Jurkat, Clone E6-1 (cell line): ENCODE measurements at regions not wholly inside any gene's neighbourhood (a gene's known extent, or its start where the extent isn't known, plus 50 kb on each side); places are given as distances from the start of the nearest gene placed in this dataset.
"Not testable (repeated sequence)": the region's sequence is repeated elsewhere in the genome, so short reads cannot be mapped to it uniquely, and the experiment has no call there.

Experiments
- DNase-seq: peaks from one replicate; pipeline ENCODE4 v3.0.0-alpha.2; 2011; ENCODE audit warnings: low read depth, low spot score
- H3K4me3 ChIP-seq: 2 replicates; pipeline ENCODE4 v1.5.1; 2011; ENCODE audit warnings: mild to moderate bottlenecking, low read length, control low read depth, moderate library complexity

DNA sequence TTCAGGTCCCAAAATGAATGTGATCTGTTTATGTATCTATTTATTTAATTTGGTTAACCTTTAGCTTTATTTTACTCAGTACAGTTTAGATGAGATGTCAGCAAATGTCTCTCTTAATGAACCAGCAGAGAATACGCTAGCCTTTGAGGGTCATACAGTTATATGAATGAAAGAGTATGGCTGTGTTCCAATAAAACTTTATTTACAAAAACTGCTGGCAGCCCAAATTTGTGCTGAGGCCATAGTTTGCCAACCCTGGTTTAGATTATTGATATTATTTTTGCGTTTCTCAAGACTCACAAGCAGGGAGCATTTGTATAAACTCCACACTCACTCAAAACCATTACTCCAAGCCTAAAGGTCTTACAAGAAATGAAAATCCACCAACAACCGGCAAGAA lies 323.4 kb upstream of the NRP1 start:
- no peak overlapping the region for H3K4me3 ChIP-seq
- DNase-seq = no peak

DNA sequence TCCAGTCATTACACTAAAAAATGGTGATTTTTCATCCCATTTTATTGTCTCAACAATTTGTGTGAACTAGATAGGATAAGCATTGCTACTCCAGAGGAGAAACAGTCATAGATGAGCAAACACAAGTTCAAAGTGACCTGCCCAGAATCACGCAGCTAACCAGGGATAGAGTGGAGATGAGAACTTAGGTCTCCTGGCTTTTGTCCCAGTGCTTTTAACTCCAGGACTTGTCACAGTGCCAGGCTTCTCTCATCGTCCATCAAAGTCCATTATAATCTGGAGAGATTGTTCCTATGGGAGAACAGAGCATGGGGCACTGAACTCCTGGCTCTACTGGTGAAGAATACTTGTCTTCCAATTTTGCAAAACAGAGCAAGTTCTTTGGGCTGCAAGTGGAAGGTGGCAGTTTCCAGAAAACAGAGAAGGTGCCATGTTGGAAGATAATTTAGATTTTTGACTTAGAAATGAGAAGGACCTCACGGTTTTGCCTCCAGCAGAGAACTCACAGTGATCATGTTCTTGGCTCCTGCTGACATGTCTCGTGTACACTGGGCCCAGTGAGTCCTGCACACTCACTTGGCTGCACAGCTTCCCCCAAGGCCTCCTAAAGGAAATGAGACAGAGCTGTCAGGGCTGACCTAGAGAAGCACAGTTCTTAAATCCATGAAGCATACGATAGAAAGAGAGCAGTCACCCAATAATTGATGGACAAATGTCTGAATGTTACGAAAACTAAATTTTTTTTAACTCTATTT lies 322.9 kb upstream of the NRP1 start:
- no peak for DNase-seq

DNA sequence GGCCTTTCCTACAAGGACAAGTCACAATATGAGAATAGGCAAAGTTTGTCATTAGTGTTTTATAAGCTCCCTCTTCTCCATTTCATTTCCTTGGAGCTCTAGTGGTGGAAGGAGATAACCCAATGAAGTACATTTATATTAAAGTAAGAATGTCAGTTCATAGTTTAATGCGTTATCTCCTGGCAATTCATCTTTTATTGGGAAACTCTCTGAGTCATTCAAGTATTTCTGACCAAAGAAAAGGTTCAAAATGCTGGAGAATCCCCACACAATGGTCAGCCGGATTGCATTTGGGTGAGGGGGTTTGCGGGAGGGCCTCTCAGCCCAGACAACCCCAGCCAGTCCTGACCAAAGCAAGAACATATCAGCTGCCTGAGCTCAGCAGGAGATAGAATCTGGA lies 321.5 kb upstream of the NRP1 start:
- no peak for DNase-seq
- no peak overlapping the region for H3K4me3 ChIP-seq

More for the DNA sequence above, 322.9 kb upstream of the NRP1 start:
- H3K4me3 ChIP-seq = no peak overlapping the region

DNA sequence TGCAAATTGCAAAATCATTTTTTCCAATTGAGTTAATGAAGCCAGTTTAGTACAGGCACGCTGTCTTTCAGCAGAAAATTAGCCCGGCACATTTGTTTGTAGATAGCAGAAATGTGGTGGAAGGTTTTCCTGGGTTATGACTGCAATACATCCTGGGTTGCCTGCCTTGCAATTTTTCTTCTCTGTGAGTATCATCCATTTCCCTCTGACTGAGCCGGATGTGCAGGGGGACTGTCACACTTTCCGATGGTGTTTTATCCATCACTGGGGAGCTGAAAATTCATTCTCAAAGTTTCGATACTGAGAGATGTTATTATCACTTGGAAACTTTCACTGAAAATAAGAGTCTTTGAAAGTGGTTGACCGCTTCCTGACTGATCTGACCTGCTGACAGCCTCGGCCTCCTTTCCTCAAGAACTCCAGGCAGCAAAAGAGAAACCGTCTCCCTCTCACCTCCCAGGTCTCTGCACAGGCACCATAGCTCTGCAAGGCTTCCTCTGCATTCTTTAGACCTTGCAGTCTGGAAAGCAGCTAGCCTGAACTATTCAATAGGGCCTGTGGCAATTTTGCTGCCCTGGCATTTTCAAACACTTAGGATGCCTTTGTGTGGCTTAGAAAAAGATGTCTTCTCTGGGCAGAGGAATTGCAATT lies 320.8 kb upstream of the NRP1 start:
- no peak overlapping the region for H3K4me3 ChIP-seq
- DNase-seq = no peak

DNA sequence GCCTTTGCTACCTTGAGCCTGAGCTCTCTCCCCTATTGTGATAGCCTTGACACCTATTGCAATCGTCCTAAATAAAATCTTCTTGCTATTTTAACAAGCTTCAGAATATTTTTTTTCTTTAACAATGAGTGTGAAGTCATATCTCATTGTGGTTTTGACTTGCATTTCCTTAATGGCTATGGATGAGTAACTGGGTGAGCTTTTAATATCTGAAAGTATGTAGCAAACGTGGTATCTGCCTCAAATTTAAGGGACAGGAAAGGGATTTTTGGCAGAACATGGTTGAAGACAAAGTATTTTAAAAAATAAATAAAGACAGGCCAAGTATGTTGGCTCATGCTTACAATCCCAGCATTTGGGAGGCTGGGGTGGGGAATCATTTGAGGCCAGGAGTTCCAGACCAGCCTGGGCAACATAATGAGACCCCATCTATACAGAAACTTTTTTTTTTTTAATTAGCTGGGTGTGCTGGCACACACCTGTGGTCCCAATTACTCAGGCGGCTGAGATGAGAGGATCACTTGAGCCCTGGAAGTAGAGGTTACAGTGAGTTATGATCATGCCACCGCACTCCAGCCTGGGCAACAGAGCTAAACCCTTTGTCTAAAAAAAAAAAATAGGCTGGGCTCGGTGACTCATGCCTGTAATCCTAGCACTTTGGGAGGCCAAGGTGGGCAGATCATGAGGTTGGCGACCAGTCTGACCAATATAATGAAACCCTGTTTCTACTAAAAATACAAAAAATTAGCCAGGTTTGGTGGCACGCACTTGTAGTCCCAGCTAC lies 319.3 kb upstream of the NRP1 start:
- DNase-seq = no peak
- no peak overlapping the region for H3K4me3 ChIP-seq

DNA sequence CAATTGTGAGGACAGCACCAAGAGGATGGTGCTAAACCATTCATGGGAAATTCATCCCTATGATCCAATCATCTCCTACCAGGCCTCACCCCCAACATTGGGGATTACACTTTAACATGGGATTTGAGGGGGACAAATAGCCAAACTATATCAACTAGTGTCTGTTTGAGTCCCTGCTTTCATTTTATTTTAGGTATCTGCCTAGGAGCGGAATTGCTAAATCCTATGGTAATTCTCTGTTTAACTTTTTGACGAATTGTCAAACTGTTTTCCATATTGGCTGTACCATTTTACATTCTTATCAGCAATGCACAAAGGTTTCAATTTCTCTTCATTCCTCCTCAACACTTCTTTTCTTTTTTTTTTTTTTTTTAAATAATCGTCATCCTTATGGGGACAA lies 318.4 kb upstream of the NRP1 start:
- DNase-seq = no peak
- H3K4me3 ChIP-seq = no peak overlapping the region

DNA sequence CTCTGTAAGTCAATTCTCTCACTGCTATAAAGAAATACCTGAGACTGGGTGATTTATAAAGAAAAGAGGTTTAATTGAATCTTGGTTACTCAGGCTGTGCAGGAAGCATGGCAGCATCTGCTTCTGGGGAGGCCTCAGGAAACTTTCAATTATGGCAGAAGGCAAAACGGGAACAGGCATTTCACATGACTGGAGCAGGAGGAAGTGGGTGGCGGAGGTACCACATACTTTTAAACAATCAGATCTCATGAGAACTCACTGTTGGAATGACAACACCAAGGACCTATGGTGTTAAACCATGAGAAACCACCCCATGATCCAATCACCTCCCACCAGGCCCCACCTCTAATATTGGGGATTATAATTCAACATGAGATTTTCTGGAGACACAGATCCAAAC lies 315.7 kb upstream of the NRP1 start:
- not testable (repeated sequence) for H3K4me3 ChIP-seq, DNase-seq

DNA sequence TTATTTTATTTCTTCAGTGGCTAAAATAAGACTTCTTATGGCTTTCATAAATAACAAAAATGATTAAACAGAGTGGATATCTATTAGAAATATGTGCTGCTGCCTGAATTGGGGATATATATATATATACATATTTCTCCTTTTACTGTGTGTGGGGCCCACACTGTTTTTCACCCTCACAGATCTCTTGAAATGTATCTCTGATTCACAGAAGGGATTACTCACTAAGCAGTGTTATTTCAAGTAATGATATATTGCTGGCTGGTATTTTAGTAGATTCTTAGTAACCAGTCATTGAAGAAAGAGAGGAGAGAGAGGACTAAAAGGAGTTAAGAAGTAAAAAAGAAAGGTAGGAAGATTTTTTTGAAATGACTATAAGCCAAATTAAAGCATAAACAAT lies 308.6 kb upstream of the NRP1 start:
- no peak overlapping the region for H3K4me3 ChIP-seq
- DNase-seq = no peak

DNA sequence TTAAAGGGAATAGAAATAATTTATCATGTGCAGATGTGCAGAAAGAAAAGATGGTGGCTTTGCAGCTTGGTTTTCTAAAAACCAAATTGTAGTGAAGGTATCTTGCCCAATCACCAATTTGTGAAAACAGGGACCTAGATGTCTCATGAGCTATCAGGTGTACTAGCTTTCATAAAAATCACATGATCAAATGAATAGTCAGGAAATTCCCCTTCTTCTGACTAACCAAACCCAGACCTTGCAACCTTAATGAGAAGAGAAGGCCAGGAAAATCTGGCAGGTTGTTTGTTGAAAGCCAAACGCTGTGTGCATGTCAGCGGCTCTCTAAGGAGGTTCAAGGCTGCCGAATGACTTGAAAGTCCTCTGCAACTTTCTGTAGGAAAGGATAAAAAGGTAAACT lies 304.4 kb upstream of the NRP1 start:
- DNase-seq = no peak
- no peak overlapping the region for H3K4me3 ChIP-seq

DNA sequence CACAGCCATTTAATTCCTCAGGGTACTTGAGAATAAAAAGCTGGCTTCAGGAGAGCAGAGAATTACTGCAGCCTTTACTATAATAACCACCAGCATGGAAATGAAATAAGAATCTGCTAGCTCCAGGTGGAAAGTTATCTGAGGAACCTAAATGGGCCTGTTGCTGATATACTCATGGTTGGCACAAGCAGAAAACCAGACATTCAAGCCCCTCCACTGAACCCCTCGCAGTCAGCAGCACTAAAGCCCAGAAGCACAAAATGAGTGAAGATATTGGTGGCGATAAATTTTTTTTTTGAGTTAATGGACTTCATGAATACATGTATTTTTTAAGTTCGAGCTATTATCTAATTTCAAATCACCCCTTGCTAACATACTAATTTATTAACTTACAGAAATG lies 303.9 kb upstream of the NRP1 start:
- DNase-seq = no peak

DNA sequence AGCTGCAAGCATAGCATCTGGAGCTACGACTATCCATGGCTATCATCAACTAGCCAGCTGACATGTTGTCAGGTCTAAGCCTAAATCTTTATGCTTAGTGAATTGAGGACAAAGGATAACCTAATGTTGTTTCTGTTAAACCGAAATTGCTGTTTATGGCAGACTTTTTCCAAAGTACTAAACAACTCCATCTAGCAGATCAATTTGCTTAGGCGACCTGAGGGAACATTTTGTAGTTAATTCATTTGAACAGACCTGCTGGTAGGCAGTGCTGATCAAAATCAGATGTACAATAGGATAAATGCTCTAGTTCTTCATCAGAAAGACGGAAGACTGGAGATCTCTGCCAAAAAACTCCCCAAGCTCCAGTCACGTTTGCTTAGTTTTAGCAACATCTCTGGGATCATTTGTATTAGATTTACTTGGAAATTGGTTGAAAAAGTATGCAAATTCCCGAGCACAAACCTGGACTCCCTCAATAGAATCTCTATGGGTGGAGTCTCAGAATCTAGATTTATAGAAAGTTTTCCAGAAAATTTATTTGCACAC lies 301.6 kb upstream of the NRP1 start:
- DNase-seq = no peak
- H3K4me3 ChIP-seq = no peak overlapping the region

More for the DNA sequence above, 303.9 kb upstream of the NRP1 start:
- H3K4me3 ChIP-seq = no peak overlapping the region

DNA sequence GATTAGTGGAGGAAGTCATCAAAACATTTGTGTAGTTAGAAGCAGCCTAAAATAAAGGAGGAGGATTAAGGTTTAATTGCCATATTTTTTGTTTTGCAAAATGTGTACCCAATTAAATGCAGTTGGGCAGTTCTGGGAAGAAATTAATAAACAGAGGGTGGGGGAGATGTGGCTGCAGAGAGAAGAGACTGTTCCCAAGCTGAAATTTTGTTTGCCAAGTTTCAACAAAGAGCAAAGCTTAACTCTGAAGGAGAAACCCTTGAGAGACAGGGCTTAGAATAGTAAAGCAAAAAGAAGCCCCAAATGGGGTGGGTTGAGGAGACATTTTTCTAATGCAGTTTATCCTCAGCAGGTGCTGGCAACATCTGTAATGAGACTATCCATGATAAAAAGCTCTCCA lies 298.0 kb upstream of the NRP1 start:
- H3K4me3 ChIP-seq = no peak overlapping the region
- DNase-seq = no peak

DNA sequence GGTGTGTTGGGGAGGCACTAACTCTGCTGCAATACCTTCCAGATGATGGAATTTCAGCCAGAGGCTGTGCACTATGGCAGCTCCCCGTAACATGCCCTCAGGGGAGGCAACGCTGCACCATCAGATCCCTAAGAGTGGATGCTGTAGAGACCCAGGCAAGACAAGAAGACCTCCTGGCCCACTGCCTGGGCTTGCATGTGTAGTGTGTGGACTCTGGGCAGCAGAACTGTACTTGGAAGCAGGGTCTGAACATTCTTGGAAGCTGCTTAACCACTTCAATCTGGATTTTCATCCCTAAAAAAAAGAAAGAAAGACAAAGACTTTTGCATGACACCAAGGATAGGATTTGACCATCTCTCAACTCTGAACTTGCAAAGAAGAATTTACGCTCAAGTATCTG lies 297.5 kb upstream of the NRP1 start:
- DNase-seq = no peak
- H3K4me3 ChIP-seq = no peak overlapping the region

DNA sequence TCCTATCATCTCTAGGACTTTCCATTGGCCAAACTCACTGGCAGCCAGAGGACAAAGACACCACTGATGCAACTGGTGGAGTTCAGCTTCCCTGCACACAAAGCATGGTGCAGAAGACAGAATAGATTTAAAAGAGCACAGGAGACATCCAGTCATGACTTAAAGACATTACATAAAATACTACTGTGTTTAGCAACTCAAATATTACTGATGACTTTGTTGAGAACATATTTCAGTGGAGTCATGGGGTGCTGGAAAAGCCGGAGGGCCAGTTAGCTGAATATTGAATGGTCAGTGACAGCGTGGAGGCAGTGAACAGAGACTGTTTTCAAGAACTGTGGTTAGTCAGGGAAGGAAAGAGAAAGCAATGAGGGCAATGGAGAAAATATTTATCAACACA lies 296.3 kb upstream of the NRP1 start:
- no peak overlapping the region for H3K4me3 ChIP-seq
- no peak for DNase-seq

DNA sequence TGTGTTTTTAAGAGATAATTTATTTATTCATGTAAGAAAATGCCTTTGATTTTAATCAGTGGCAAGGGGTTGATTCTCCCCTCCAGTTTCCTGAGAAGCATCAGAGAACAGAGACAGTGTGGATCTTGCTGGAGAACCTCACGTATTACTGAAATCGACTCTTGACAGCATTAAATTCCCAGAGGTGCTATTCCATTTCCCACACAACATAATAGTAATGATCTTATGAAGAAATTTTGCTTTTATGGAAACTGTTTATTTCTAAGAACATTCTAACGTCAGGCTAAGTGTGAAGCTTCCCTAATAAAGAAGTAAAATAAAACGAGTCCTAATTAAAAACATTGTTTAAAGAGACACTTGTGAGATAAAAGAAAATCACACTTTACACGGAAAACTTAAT lies 293.1 kb upstream of the NRP1 start:
- no peak overlapping the region for H3K4me3 ChIP-seq
- DNase-seq = no peak

DNA sequence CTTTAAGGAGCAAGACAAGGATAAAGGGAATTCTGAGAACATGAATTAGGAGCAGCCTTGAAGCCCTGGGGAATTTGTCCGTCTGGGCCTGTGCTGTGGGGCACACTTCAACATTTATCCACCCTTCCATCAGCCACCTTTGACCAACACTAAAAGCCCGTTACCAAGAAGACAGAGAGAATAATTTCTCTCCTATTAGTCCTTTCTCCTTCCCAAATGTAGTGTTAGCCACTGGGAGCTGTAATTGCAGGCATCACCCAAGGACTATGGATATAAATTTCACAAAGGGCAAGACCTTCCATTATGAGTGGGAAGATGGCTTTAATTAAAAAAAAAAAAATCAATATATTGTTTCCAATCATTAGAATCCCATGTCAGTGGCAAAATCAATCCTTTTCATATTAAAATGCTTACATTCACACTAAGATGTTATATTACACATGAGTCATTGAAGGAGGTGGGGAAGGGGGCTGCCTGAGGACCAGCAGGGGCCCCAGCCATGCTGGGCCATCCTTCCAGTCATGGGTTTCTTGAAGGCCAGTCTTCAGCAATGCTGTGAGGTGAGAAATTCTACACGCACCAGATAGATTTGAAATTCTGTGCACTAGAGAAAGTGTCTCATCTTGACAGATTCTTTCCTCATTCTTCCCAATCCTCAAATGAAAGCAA lies 292.5 kb upstream of the NRP1 start:
- no peak overlapping the region for H3K4me3 ChIP-seq
- no peak for DNase-seq

DNA sequence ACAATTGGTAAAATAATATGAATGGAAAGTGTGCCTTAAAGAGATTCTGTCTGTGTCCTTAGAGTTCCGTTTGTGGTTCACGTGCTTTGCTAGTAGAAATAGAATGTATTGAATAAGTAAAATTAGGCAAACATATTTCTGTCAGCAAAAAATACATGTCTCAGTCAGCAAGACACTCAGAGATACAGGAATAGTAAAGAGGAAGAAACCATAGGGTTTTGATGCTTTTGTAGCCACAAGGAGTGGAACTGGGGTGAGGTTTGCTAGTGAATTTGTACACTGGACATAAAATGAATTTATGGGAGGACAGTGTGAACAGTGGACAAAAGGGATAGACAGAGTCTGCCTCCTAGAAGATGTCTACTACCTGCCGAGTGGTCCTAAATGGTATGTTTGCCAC lies 289.2 kb upstream of the NRP1 start:
- H3K4me3 ChIP-seq = no peak overlapping the region
- DNase-seq = no peak

DNA sequence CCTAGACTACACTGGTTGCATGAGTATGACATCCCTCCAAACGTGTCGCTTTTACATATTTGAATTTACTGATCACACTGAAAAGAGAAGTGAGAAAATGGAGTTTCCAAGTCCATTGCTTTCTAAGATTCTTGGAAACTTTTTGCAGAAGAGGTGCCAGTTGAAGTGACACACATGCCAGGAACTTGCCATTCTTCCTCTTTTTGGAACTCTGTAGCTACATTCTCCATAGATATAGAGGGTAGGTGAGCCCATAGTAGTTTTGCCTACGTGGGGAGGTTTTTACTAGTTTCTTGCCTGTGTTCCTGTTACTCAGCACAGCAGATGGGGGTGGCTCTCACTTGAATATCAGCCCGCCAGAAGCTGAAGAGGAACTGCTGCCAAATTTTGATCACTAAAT lies 286.6 kb upstream of the NRP1 start:
- no peak for DNase-seq
- no peak overlapping the region for H3K4me3 ChIP-seq

DNA sequence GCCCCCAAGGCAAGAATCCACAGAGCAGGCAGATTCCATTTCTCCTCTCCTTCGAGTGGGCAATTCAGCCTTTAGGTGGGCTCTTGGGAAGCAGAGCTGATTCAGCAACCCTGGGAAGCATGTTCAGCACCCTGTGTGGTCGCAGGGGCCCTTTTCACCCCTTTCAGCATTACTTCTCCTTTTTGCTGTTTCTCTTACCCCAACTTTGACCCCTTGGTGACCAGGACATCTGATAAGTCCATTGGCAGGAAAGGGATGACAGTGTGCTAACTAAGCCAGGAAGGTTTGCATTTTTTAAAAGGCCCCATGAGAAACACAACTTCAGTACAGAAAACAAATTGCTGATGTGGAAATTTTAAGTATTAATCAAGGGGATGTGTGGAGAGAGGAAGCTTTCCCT lies 283.7 kb upstream of the NRP1 start:
- no peak for DNase-seq
- no peak overlapping the region for H3K4me3 ChIP-seq
